HL-60 (cell line): ENCODE measurements at regions not wholly inside any gene's neighbourhood (a gene's known extent, or its start where the extent isn't known, plus 50 kb on each side); places are given as distances from the start of the nearest gene placed in this dataset.

ENCODE experiments used
- POLR2AphosphoS5 ChIP-seq: IDR thresholded peaks from 2 replicates; pipeline ENCODE4 v1.6.1; 2012; ENCODE audit warnings: low read depth
- REST ChIP-seq: IDR thresholded peaks from 2 replicates; pipeline ENCODE4 v1.6.1; 2012; ENCODE audit warnings: low read depth; ENCODE audit not compliant: insufficient replicate concordance
- SPI1 ChIP-seq: IDR thresholded peaks from 2 replicates; pipeline ENCODE4 v1.6.1; 2012; ENCODE audit warnings: low read depth, mild to moderate bottlenecking, borderline replicate concordance
- TF ChIP-seq, protein P1 (sequence below): IDR thresholded peaks from one replicate; pipeline ENCODE4 v1.5.1; 2011; ENCODE audit warnings: low read length, control low read depth, inconsistent platforms; ENCODE audit not compliant: insufficient read depth

GRCh38 chr3:159879598-159879997, 109.0 kb upstream of the IL12A start:
- TF ChIP-seq, protein P1, sequence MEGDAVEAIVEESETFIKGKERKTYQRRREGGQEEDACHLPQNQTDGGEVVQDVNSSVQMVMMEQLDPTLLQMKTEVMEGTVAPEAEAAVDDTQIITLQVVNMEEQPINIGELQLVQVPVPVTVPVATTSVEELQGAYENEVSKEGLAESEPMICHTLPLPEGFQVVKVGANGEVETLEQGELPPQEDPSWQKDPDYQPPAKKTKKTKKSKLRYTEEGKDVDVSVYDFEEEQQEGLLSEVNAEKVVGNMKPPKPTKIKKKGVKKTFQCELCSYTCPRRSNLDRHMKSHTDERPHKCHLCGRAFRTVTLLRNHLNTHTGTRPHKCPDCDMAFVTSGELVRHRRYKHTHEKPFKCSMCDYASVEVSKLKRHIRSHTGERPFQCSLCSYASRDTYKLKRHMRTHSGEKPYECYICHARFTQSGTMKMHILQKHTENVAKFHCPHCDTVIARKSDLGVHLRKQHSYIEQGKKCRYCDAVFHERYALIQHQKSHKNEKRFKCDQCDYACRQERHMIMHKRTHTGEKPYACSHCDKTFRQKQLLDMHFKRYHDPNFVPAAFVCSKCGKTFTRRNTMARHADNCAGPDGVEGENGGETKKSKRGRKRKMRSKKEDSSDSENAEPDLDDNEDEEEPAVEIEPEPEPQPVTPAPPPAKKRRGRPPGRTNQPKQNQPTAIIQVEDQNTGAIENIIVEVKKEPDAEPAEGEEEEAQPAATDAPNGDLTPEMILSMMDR: no peak
- no peak for TF ChIP-seq REST
- no peak for TF ChIP-seq SPI1
- TF ChIP-seq POLR2AphosphoS5: no peak
